Astrocyte (in vitro differentiated cells and primary cell): ENCODE measurements at regions not wholly inside any gene's neighbourhood (a gene's known extent, or its start where the extent isn't known, plus 50 kb on each side); places are given as distances from the start of the nearest gene placed in this dataset.

Experiments
- EZH2 ChIP-seq: IDR thresholded peaks from 2 replicates; pipeline ENCODE4 v1.6.1; 2012; ENCODE audit warnings: mild to moderate bottlenecking, low read length, inconsistent platforms; ENCODE audit not compliant: insufficient read depth
- TF ChIP-seq, protein P1 (sequence below): IDR thresholded peaks from 2 replicates; pipeline ENCODE4 v1.5.1; 2011; ENCODE audit warnings: low read depth, mild to moderate bottlenecking, inconsistent platforms, low read length, moderate library complexity; ENCODE audit not compliant: insufficient read depth

DNA sequence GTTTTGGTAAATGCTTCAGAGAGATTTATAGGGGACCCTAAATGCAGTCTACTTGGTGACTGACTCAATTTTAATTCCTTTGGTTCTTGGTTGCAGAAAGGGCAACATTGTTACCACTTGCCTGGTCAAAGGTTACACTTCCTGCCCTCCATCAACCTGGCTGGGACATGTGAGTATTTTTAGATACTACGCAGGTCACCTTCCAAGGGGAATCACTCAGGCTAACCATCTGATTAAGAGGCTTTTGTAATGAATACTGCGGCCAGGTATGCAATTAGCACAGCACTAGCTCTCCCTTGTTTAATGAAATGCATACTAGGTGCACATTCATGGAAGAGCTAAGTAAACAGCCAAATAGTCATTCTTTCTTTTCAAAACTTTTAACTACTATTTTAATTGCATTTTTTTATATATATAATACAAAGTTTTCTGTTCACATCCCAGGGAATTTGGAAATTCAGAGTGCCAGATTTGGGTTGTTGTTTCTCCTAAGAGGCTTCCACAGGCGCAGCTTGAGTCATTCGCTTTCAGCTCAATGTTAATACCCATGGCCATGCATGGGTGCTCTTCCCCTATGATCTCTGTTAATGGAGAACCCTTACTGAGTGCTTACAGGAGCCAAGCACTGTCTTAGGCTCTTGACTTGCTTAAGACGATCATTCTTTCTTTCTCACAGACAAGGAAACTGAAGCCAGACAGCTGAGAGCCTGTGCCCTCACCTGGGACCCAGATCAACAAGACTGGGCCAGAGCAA, 152.2 kb downstream of the MTX2 start:
- TF ChIP-seq, protein P1, sequence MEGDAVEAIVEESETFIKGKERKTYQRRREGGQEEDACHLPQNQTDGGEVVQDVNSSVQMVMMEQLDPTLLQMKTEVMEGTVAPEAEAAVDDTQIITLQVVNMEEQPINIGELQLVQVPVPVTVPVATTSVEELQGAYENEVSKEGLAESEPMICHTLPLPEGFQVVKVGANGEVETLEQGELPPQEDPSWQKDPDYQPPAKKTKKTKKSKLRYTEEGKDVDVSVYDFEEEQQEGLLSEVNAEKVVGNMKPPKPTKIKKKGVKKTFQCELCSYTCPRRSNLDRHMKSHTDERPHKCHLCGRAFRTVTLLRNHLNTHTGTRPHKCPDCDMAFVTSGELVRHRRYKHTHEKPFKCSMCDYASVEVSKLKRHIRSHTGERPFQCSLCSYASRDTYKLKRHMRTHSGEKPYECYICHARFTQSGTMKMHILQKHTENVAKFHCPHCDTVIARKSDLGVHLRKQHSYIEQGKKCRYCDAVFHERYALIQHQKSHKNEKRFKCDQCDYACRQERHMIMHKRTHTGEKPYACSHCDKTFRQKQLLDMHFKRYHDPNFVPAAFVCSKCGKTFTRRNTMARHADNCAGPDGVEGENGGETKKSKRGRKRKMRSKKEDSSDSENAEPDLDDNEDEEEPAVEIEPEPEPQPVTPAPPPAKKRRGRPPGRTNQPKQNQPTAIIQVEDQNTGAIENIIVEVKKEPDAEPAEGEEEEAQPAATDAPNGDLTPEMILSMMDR, result no peak
- TF ChIP-seq EZH2, result no peak
